Activated CD4-positive, alpha-beta T cell treated with anti-CD3 and anti-CD28 coated beads, Interleukin-2, amount 50 U/mL, for 1 hour (primary cell): ENCODE measurements at regions not wholly inside any gene's neighbourhood (a gene's known extent, or its start where the extent isn't known, plus 50 kb on each side); places are given as distances from the start of the nearest gene placed in this dataset.

Experiments used
- DNase-seq: peaks from one replicate; pipeline ENCODE4 v3.0.0-alpha.2; 2020

- DNase-seq: no peak
Observed at GRCh38 chr2:196403471-196403870, 232.1 kb upstream of the STK17B start.

DNA sequence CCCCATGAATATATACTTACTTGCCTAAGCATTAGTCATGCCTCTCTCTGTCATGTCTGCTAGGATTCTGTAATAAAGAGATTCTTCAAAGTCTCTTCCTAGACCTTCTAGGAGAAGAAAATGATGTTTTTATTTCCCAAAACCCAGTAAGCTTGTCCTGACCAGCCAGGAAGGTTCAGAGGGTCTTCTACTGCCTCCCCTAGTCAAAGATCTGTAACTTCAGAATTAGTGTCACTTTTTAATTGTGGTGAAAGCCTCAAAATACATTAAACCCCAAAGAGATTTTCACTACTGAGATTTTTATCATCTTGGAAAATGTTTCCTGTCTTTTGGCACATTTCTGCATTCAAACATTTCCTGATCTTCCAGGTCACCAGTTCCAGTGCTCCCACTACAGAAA is 232.9 kb upstream of the STK17B start:
- DNase-seq: no peak

DNA sequence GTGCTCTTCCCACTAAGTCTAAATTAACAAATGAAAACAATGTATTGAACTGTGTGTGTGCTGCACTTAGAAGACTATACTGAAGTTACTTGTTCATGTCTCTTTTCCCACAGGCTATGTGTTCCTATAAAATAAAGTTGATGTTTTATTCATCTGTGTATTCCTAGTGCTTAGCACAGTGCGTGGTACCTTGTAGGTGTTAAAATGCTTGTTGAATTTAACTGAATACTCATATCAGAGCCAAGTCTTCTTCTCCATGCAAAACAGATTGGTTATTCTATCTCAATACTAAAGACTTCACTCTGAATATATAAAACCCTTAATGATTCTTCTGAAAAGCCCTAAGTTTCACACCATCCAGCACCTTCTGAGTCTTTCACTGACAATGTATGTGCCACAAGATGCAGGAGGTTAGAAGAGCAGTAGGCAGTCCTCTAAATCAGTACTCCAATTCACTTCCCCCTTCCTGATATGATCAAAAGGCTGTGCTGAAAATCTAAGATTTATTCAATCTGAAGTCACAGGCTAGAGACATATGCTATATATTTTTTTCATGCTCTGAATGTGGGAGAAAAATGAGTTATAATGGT is 231.7 kb upstream of the CCDC150 start:
- DNase-seq: no peak

- DNase-seq: no peak
Observed at GRCh38 chr2:196409376-196409775, 230.1 kb upstream of the CCDC150 start.

DNA sequence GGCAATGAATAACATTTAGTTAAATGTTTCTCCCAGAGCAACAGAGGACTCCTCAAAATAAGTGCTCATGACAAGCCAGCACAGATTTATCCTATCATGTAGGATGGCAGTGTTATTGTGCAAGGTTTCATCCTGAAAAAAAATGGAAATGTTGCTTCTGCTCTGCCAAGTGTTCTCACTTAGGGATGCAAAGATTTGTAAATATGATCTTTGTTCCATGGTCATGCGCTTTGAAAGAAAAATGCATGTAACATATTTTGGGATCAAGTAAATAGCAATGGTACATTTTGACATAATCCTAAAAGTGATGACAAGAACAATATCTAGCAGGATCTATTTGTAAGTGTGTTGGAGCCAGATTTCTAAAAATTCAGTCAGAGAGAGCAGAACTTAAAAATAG is 229.5 kb upstream of the CCDC150 start:
- no peak for DNase-seq

GRCh38 chr2:196413821-196414274 is 225.7 kb upstream of the CCDC150 start:
- no peak for DNase-seq

- DNase-seq: no peak
Observed at GRCh38 chr2:196415384-196415783, 224.1 kb upstream of the CCDC150 start.

GRCh38 chr2:196420143-196420542 is 219.4 kb upstream of the CCDC150 start:
- DNase-seq: no peak

GRCh38 chr2:196421880-196422279 is 217.6 kb upstream of the CCDC150 start:
- DNase-seq: no peak

DNA sequence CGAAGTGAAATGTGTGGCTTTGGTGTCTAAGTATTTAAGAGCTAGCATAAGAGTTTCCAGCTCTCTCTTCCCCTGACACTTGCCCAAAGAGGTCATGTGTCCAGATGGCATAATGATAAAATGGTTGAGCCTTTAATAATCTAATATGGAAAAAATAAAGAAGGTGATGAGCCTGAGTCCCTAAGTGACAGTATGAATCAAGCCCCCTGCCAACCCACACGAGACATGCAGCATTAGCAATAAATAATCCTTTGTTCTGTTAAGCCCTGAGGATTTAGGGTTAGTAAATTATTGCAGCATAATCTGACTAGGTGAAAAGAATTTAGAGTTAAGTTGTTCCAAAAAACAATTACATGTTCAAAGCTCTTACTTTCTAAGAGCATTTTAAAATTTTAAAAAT is 217.2 kb upstream of the CCDC150 start:
- DNase-seq: no peak

DNA sequence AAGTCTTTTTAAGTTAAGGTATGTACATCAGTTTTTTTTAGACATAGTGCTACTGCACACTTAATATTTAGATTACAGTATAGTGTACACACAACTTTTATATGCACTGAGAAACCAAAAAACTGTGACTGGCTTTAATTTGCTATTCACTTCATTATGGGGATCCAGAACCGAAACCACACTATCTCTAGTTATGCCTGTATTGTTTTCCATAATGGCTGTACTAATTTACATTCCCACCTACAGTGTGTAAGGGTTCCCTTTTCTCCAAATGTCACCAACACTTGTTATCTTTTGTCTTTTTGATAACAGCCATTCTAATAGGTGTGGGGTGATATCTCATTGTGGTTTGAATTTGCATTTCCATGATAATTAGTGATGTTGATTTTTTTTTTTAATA is 213.4 kb upstream of the CCDC150 start:
- DNase-seq: no peak

DNA sequence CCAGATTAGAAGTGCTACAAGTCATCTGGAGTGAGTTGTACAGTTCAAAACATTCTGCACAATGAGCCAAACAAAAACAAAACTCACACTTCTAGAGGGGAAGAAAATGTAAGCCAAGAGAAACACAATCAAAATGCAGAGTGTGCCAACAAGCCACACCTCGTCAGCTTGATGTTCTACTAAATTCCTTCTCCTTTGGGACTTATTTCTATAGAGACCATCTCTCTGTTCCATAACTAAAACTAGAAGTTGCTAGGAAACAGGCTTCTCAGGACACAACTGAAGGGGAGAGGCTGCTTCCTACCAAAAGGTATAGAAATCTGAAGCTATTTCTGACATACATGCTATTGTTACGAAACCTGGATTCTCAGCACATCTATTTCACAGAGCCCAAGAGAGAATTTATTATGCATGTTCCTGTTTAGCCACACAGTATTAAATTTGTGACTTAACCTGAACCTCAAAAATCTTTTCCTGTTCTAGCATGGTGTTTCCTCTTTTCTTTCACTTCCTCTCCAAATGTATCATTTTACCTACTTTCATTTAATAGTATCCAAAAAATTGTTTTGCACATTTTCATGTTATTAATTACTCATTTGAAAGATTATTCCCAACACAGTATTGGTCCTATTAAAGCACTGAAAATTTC is 211.4 kb upstream of the CCDC150 start:
- DNase-seq: no peak

GRCh38 chr2:196431076-196431475 is 208.4 kb upstream of the CCDC150 start:
- DNase-seq: no peak

- no peak for DNase-seq
Observed at GRCh38 chr2:196431957-196432356, 207.6 kb upstream of the CCDC150 start.

GRCh38 chr2:196433116-196433515 is 206.4 kb upstream of the CCDC150 start:
- DNase-seq: no peak

DNA sequence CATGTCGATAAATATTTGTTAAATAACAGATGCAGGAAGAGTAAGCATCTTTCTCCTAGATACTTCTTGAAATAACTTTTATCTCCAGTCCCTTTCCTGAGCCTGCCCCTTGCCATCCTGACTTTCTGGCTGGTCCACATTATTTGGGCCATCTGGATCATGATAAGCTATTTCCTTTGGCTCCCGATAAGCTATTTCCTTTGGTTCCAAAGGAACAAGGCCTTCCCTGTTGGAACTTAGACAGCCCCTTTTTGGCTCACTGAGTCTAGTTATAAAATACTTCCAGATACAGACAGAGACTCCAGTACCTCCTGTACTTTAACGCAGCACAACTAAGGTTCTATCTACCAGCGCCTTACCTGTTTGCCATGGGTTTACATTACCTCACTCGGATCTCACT is 205.3 kb upstream of the CCDC150 start:
- no peak for DNase-seq

- DNase-seq: no peak
Observed at GRCh38 chr2:196435189-196435588, 204.3 kb upstream of the CCDC150 start.

DNA sequence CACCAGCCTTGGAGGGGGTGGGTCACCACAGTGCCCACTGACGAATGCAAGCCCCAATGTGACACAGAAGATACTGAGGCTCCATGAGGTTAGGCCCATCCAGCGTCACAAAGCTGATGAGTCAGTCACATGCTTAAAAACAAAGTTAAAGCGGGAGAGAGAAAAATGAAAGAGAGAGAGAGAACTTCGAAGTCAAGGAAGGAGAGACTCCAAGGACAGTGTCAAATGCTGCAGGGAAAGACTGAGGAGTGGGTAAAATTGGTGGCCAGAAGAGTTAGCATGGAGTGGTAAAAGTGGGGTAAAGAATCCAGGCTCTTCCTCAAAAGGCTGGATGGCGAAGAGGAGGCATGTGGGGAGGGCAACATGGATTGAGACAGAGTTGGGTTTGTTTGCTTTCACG is 201.9 kb upstream of the CCDC150 start:
- no peak for DNase-seq

DNA sequence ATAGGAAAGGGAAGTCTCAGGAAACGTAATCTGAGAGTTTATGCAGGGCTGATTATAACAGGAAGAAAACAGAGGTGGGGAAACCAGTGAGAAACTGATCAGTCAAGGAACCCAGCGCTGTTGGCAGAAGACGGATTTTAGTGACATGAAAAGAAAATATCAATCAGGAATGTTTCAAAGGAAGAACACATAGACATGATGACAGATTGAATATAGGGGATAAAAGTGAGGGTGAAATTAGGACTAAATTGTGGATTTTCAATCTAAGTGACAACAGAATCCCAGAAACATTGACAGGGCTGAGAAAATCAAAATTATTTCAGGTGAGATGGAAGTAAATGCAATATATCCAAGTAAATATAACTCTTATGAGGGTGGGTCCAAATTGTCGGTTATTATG is 199.8 kb upstream of the CCDC150 start:
- DNase-seq: no peak

DNA sequence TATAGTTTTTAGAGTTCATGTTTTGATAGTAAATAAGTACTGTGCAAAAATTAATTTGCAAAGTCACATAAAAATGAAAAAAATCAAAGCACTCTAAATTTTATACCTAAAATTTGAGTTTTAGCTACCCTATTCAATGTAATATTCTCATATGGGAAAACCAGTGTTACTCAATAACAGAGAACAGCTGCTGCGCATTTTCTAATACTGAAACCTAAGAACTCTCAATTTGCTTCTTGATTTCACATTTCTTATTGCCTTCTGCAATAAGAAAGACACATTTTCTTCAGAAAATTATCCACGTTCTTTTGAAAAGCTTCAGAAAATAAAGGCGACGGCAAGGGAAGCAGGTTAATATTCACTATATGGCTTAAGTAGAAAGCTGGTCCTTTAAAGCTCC is 199.1 kb upstream of the CCDC150 start:
- no peak for DNase-seq

- DNase-seq: no peak
Observed at GRCh38 chr2:196441527-196441926, 198.0 kb upstream of the CCDC150 start.

DNA sequence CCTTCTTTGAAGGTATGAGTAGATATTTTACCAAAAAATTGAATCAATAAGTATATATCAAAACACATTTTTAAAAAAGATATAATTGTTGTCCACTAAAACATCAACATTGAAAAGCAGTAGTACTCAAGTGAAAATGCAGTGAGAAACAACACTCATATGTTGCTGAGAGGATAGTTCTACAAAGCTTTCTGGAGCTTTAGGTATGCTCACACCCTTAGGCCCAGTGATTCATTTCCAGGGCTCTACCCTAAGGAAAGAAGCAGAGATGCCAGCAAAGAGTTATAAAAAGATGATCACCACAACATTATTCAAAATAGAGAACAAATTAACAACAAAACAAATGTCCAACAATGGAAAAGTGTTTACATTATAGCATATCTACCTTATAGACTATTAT is 197.3 kb upstream of the CCDC150 start:
- no peak for DNase-seq

DNA sequence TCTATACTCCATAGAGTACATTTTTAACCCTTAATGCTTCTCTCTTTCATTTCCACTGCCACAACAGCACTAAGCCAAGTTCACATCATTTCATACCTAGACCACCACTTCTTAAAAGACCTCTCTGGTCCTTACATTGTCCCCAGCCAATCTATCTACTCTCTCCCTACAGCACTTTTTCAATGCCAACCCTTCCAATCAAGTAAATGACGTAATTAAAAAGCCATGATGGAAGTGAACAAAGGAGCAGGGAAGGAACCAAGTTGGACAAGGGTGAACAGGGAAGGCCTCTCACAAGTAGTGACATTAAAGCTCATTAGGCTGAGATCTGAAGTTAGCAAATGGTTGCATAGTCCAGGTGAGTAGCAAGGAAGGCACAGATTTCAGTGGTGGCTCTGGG is 195.1 kb upstream of the CCDC150 start:
- DNase-seq: no peak

- no peak for DNase-seq
Observed at GRCh38 chr2:196445991-196446390, 193.5 kb upstream of the CCDC150 start.

DNA sequence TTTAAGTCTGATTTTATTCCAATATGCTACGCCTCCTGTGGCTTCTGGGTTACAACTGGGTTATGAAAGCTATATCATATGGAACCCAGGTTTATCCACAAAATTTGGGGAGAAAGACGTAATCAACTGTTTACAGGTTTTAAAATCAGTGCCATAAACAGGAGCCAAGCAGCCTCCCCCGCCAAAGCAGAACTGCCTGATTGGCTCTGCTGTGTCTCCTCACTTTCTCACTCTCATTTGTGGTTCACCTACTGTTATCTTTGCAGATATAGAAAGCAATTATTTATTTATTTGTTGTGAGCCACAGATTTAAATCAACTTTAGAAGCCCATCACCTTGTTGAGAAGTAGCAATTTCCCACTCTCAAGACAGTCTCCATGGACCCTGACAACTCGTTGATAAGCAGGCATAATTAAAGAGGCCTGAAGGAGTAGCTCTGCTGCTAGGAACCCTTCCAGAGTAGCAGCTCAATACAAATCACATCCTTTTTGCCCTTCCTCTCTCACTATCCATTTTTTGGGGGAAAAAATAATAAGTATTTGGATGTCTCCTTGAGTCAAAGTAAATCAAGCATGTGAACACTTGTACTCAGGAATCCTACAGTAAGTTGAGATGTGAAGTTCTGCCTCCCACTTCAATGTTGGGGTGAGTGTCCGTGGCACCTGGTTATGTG is 191.0 kb upstream of the CCDC150 start:
- DNase-seq: no peak
